Gastroesophageal sphincter (tissue), 3 donors: ENCODE measurements at regions not wholly inside any gene's neighbourhood (a gene's known extent, or its start where the extent isn't known, plus 50 kb on each side); places are given as distances from the start of the nearest gene placed in this dataset.

Experiments
- EP300 ChIP-seq: sonication (generic); formaldehyde crosslinking; IDR thresholded peaks from one replicate; pipeline ENCODE4 v1.6.1; 2017; ENCODE audit warnings: antibody characterized with exemption, mild to moderate bottlenecking
- POLR2A ChIP-seq, 2 donors: fragments of 450-650 bp; IDR thresholded peaks; one replicate each; pipeline ENCODE4 v1.6.1; 2017; ENCODE audit warnings: antibody characterized with exemption in 2 of 2, mild to moderate bottlenecking in 2 of 2, moderate library complexity in 1 of 2
- POLR2AphosphoS5 ChIP-seq: sonication (generic); formaldehyde crosslinking; IDR thresholded peaks from one replicate; pipeline ENCODE4 v1.6.1; 2017; ENCODE audit warnings: antibody characterized with exemption
- TF ChIP-seq, protein P1 (sequence below), 4 experiments: fragments of 200-600 bp in 2 of 4; fragments of 450-650 bp in 2 of 4; sonication (generic) in 1 of 4; IDR thresholded peaks; one replicate each; pipeline ENCODE4 v1.5.1; 2017 to 2019; ENCODE audit warnings: antibody characterized with exemption in 4 of 4, mild to moderate bottlenecking in 2 of 4, moderate library complexity in 2 of 4

DNA sequence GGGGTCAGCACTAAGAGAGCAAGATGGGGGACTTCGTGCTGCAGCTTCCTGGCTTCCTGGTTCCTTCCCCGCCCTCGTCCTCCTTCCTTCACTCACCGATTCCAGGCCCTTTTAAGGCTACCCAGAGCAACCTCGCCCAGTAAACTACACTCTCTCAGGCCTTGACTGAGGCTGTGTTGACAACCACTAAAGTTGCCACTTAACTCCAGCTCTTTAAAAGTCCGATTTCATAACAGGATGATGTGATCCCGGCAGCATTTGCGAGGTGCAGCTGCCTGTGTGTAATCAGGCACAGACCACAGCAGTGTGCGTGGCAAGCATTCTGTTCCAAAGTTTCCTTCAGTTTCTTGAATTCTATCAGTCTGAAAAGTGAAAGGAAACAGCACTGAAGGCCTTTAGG is 110.6 kb downstream of the RAB11FIP2 start:
- TF ChIP-seq POLR2A (IDR thresholded peaks at IDR 0.05), result no peak
- TF ChIP-seq, protein P1, sequence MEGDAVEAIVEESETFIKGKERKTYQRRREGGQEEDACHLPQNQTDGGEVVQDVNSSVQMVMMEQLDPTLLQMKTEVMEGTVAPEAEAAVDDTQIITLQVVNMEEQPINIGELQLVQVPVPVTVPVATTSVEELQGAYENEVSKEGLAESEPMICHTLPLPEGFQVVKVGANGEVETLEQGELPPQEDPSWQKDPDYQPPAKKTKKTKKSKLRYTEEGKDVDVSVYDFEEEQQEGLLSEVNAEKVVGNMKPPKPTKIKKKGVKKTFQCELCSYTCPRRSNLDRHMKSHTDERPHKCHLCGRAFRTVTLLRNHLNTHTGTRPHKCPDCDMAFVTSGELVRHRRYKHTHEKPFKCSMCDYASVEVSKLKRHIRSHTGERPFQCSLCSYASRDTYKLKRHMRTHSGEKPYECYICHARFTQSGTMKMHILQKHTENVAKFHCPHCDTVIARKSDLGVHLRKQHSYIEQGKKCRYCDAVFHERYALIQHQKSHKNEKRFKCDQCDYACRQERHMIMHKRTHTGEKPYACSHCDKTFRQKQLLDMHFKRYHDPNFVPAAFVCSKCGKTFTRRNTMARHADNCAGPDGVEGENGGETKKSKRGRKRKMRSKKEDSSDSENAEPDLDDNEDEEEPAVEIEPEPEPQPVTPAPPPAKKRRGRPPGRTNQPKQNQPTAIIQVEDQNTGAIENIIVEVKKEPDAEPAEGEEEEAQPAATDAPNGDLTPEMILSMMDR (IDR thresholded peaks at IDR 0.05), result no peak
- no peak for TF ChIP-seq EP300
- no peak for TF ChIP-seq POLR2AphosphoS5
